Activated CD4-positive, alpha-beta T cell treated with anti-CD3 and anti-CD28 coated beads, Interleukin-10, Interleukin-2, amounts not matched to agents 100 ng/mL and 50 ng/mL, durations not matched to agents 16 hours and 8 hours (primary cell): ENCODE measurements at regions not wholly inside any gene's neighbourhood (a gene's known extent, or its start where the extent isn't known, plus 50 kb on each side); places are given as distances from the start of the nearest gene placed in this dataset.
A peak's percentile ranks its signal among the peaks of the same experiment; 100 is the strongest.

ENCODE experiments used
- DNase-seq: peaks from one replicate; pipeline ENCODE4 v3.0.0-alpha.2; 2020

- DNase-seq: no peak
Observed at GRCh38 chrX:139287155-139287924, 243.2 kb upstream of the F9 start.

DNA sequence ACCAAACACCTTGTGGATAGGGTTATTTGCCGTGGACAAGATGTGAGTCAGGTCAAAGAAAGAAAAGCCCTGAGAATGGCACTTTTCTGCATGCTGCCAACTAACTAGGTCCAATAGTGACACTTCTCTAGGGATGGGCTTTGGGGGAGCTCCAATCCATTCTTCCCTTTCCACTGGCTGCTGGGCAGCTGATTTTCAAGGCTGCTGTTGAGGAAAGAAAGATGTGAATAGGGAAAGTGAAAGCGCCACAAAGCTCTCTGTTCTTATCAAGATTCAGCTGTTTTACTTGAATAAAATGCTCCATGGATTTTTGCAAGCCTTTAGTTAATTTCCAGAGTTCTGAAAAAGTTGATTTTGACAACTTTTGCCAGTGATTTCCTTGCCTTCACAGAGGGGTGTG is 244.2 kb upstream of the F9 start:
- no peak for DNase-seq

DNA sequence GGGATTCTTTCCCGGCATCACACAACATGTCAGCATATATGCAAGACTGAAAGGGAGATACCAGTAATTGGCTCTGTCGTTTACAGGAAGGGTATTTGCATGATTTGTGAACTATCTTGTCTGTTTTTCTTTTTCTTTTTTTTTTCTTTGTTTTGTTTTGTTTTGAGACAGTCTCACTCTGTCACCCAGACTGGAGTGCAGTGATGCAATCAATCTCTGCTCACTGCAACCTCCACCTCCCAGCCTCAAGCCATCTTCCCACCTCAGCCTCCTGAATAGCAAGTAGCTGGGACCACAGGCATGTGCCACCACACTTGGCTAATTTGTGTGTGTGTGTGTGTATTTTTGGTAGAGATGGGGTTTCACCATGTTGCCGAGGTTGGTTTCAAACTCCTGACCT is 262.7 kb upstream of the F9 start:
- DNase-seq: no peak

GRCh38 chrX:139246295-139246694 is 284.2 kb upstream of the F9 start:
- no peak for DNase-seq

DNA sequence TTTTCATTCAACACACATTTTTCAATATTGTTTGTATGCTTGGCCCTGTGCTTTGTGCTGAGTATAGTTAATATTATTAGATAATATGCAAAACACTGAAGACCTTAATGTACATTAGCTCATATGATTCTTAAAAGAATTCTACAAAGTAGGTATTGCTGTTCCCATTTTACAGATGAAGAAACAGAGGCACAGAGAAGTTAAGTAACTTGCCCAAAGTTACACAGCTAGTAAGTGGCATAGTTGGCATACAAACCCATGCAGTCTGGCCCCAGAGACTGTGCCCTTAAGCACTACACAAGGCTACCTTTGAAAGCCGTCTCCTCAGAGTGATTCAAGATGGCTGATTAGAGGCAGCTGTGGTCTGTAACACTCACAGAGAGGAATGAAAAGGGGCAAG is 293.4 kb upstream of the F9 start:
- no peak for DNase-seq

DNA sequence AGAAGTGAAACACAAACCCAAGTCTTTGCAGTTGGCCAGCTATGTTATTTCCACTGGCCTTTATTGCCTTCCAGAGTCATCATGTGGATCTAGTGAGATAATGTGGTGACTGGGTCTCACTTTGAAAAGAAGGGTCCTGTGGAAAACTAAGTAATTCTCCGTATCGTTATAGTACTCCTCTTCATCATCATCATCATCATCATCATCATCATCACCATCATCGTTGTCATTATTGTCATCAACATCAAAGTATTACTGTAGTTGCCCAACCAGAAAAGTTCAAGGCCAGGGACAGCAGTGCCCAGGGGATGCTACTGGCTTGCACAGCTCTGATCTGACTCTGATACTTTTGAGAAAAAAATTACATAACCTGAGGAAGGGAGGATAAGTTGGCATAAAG is 295.6 kb upstream of the F9 start:
- no peak for DNase-seq

GRCh38 chrX:139224953-139225665 is 305.4 kb upstream of the F9 start:
- no peak for DNase-seq

- no peak for DNase-seq
Observed at GRCh38 chrX:139222511-139223200, 307.9 kb upstream of the F9 start.

- no peak for DNase-seq
Observed at GRCh38 chrX:139213241-139213709, 317.3 kb upstream of the F9 start.

DNA sequence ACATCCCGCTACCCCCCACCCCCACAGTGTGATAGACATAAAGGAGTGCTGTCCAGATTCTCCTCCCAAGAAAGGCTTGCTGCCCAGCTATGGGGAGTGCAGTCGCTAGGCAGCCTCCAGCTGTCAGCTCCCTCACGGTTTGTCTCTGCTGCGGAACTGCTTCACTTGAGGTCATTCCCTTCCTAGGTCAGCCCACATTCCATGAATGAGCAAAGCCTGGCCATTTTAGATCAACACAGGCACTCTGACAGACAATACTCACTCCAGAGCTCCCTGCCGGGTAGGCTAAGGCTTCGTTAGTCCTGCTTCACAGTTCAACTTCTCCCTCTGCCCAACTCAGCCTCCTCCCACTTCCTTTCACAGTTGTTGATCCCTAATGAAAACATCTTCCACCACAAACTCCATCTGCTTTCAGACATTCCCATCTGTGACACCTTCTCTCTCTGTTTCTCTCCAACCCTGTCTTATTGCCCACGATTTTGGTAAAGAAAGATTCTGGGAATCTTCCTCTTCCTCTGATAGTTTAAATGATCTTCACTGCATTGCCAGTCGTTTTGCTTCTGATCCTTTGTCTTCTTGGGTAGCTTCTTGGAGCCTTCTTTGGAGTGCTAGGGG is 318.9 kb upstream of the F9 start:
- DNase-seq: no peak

DNA sequence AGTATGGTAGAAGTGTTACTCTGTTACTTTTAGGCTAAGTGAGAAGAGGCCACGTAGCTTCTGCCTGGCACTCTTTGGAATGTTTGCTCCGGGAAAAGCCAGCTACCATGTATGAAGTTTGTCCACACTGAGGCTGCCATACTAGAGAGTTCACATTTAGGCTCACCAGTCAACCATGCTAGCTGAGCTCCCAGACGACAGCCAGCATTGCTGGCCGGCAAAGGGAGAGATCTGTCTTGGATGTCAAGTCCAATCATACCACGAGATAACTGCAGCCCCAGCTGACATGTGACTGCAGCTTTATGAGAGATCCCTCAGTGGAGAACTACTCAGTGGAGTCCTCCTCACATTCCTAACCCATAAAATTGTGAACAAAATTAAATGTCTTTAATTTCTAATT is 321.2 kb upstream of the F9 start:
- no peak for DNase-seq

DNA sequence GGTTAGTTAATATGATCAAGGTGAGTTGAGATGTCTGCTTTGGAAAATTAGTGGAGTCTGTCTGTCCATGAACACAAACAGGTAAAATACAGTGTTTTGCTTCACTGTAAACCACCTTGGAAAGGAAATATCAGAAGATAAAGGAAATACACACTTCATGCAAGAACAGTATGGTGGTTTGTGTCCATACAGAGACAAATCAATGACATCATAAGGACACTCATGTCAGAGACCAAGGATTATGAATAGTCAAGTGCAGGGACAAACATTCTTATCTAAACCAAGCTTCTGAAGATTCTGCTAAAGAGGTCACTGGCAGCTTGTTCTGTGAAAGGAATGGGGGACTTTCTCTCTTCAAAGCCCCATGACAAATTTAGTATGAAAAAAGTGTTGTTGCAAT is 322.9 kb upstream of the F9 start:
- no peak for DNase-seq

DNA sequence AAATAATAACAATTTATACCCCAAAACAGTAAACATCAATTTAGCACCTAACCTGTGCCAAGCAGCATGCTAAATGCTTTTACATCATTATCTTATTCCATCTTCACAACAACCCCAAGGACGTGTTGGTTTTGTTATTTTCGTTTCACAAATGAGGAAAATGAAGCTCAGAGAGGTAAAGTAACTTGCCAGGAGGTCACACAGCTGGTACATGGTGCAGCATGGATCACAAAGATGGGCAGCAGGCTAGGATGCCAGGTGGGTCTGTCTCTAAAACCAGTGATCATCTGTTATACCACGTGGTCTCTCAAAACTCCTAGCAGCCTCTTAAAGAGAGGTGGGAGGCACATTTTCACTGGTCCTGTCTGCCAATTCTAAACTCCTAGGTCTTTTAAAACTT is 323.6 kb upstream of the F9 start:
- DNase-seq: no peak

DNA sequence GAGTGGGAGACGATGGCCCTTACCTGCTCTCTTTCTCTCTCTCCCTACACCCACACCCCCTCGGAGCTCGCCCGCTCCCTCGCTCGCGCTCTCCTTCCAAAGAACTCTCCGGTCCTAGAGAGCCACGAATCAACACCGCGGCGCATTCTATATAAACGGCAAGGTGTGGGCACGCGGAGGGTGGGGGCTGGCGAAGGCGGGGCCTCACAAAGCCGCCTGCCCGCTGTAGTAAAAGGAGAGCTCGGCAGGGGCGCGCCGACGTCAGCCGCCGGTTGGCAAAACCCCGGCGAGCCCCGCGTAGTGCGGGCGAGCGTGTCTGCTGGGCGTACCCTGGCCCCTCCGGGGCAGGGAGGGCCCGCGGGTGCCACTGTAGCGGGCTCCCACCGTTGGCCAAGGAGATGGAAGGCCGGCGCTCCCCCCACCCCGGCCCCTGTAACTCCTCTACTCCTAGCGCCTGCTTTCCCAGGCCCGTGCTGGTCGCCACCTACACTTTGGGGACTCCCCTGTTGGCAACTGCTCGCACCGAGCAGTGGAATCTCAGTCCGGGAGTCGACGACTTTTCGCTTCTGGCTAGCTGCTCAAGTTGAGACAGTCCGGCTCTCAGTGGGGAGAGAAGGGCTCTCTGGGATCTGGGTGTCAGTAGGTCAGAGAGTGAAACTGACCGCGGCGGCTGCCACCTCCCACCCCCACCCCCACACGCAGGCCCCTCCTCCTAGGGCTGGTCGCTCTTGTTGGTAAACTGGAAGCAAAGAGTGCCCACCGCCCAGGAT is 325.5 kb upstream of the F9 start:
- no peak for DNase-seq

GRCh38 chrX:139204571-139204897 is 326.0 kb upstream of the F9 start:
- DNase-seq: no peak

GRCh38 chrX:139203651-139204570 is 326.6 kb upstream of the F9 start:
- no peak for DNase-seq

GRCh38 chrX:139202742-139203420 is 327.7 kb upstream of the F9 start:
- DNase-seq: no peak

DNA sequence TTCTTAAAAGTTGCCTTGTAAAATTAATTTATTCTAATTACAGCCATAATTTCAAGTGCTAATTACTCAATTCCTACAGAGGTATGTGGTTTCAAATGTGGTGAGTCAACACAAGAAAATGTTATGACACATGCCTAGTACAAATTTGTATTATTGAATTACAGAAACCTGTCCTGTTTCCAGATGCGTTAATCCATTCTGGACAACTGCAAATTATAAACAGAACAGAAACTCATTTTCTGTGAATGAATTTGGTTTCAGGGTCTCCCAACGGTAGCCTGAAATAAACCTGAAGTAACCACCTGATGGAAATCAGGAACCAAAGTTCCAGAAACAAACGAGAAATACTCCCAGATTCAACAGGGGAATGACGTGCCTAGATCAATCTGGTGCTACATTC is 328.6 kb upstream of the F9 start:
- DNase-seq: peak; percentile 6

- no peak for DNase-seq
Observed at GRCh38 chrX:139200793-139201192, 329.7 kb upstream of the F9 start.

GRCh38 chrX:139200346-139200745 is 330.2 kb upstream of the F9 start:
- no peak for DNase-seq

DNA sequence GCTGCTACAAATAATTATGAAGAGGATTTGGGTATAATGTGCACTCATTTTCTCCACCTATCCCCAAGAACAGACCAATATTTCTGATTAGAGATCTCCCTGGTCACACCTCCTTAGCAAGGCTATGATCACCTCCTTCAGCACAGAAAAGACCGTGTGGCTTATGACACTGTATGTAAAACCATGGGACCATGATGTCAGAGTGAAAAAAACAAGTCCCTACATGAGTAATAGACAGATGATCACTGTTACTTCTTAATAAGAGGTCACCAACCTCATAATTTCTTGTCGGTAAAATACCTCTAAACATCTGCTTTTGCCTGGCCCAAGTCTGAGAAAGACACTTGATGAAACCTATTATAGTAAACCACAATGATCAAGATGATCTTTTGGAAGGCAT is 330.6 kb upstream of the F9 start:
- no peak for DNase-seq
